H9 (cell line): ENCODE measurements at regions not wholly inside any gene's neighbourhood (a gene's known extent, or its start where the extent isn't known, plus 50 kb on each side); places are given as distances from the start of the nearest gene placed in this dataset.

Source experiments
- DNase-seq: peaks from one replicate; pipeline ENCODE4 v3.0.0-alpha.2; 2017
- H2AFZ ChIP-seq: one replicate; pipeline ENCODE4 v1.6.1; 2013; ENCODE audit warnings: mild to moderate bottlenecking, low read length, control low read depth, moderate library complexity
- H2AK5ac ChIP-seq: 2 replicates; pipeline ENCODE4 v1.6.1; 2013; ENCODE audit warnings: low read length, control low read depth, mixed read lengths; ENCODE audit not compliant: insufficient read length
- H2BK120ac ChIP-seq: one replicate; pipeline ENCODE4 v1.6.1; 2013; ENCODE audit warnings: low read depth, mild to moderate bottlenecking, low read length, control low read depth, inconsistent platforms; ENCODE audit not compliant: poor library complexity, severe bottlenecking
- H2BK12ac ChIP-seq: 2 replicates; pipeline ENCODE4 v1.6.1; 2013; ENCODE audit warnings: low read length, control low read depth, mixed read lengths, low read depth; ENCODE audit not compliant: insufficient read length
- H2BK15ac ChIP-seq: 2 replicates; pipeline ENCODE4 v1.6.1; 2013; ENCODE audit warnings: low read depth, low read length, control low read depth
- H2BK20ac ChIP-seq: one replicate; pipeline ENCODE4 v1.6.1; 2013; ENCODE audit warnings: low read depth, mild to moderate bottlenecking, low read length, control low read depth, inconsistent platforms; ENCODE audit not compliant: poor library complexity, severe bottlenecking
- H2BK5ac ChIP-seq: 2 replicates; pipeline ENCODE4 v1.6.1; 2013; ENCODE audit warnings: low read length, control low read depth, mixed read lengths; ENCODE audit not compliant: insufficient read length
- H3K14ac ChIP-seq: 2 replicates; pipeline ENCODE4 v1.6.1; 2013; ENCODE audit warnings: low read length, control low read depth; ENCODE audit not compliant: insufficient read depth
- H3K18ac ChIP-seq: 2 replicates; pipeline ENCODE4 v1.6.1; 2013; ENCODE audit warnings: low read depth, mild to moderate bottlenecking, mixed read lengths, low read length, control low read depth; ENCODE audit not compliant: insufficient read length
- H3K23ac ChIP-seq: 2 replicates; pipeline ENCODE4 v1.6.1; 2013; ENCODE audit warnings: low read length, control low read depth, mixed read lengths, low read depth; ENCODE audit not compliant: insufficient read length
- H3K23me2 ChIP-seq: 2 replicates; pipeline ENCODE4 v1.6.1; 2013; ENCODE audit warnings: low read depth, mild to moderate bottlenecking, mixed read lengths, low read length, control low read depth; ENCODE audit not compliant: insufficient read length, poor library complexity, severe bottlenecking
- H3K27ac ChIP-seq: 2 replicates; pipeline ENCODE4 v1.5.1; 2013; ENCODE audit warnings: low read length, control low read depth, mixed read lengths, low read depth; ENCODE audit not compliant: insufficient read length
- H3K27me3 ChIP-seq: 2 replicates; pipeline ENCODE4 v1.6.1; 2013; ENCODE audit warnings: low read length, control low read depth, inconsistent platforms; ENCODE audit not compliant: insufficient read depth
- H3K4ac ChIP-seq: 2 replicates; pipeline ENCODE4 v1.6.1; 2013; ENCODE audit warnings: low read depth, mild to moderate bottlenecking, control low read depth, inconsistent platforms, low read length, moderate library complexity
- H3K4me1 ChIP-seq: 2 replicates; pipeline ENCODE4 v1.6.1; 2013; ENCODE audit warnings: low read length, control low read depth, inconsistent platforms; ENCODE audit not compliant: insufficient read depth
- H3K4me2 ChIP-seq: 2 replicates; pipeline ENCODE4 v1.6.1; 2013; ENCODE audit warnings: low read length, control low read depth, mixed read lengths; ENCODE audit not compliant: insufficient read length, insufficient read depth
- H3K56ac ChIP-seq: 2 replicates; pipeline ENCODE4 v1.6.1; 2013; ENCODE audit warnings: low read depth, mild to moderate bottlenecking, mixed read lengths, low read length, control low read depth; ENCODE audit not compliant: insufficient read length
- H3K79me1 ChIP-seq: 2 replicates; pipeline ENCODE4 v1.6.1; 2013; ENCODE audit warnings: low read depth, mild to moderate bottlenecking, moderate library complexity, low read length, control low read depth, inconsistent platforms; ENCODE audit not compliant: insufficient read depth, poor library complexity, severe bottlenecking
- H3K79me2 ChIP-seq: 2 replicates; pipeline ENCODE4 v1.6.1; 2013; ENCODE audit warnings: low read length, control low read depth, inconsistent platforms; ENCODE audit not compliant: insufficient read depth
- H3K9ac ChIP-seq: 2 replicates; pipeline ENCODE4 v1.6.1; 2013; ENCODE audit warnings: low read length, control low read depth, mixed read lengths; ENCODE audit not compliant: insufficient read length; ENCODE audit errors: extremely low read depth
- H3K9me3 ChIP-seq: one replicate; pipeline ENCODE4 v1.6.1; 2013; ENCODE audit warnings: low read depth, low read length, inconsistent platforms; ENCODE audit not compliant: control insufficient read depth
- H3T11ph ChIP-seq: one replicate; pipeline ENCODE4 v1.6.1; 2013; ENCODE audit warnings: mild to moderate bottlenecking, low read length, control low read depth, inconsistent platforms
- H4K20me1 ChIP-seq: one replicate; pipeline ENCODE4 v1.6.1; 2013; ENCODE audit not compliant: control insufficient read depth, insufficient read length, insufficient read depth
- H4K5ac ChIP-seq: 2 replicates; pipeline ENCODE4 v1.6.1; 2013; ENCODE audit warnings: low read depth, mild to moderate bottlenecking, mixed read lengths, low read length, control low read depth; ENCODE audit not compliant: insufficient read length
- H4K8ac ChIP-seq: replicated peaks from 2 replicates; pipeline ENCODE4 v1.6.1; 2013; ENCODE audit warnings: low read length, control low read depth, mixed read lengths, low read depth; ENCODE audit not compliant: insufficient read length
- H4K91ac ChIP-seq: 2 replicates; pipeline ENCODE4 v1.6.1; 2013; ENCODE audit warnings: low read depth, mild to moderate bottlenecking, moderate library complexity, mixed read lengths, low read length, control low read depth; ENCODE audit not compliant: insufficient read length
- H3K27ac Mint-ChIP-seq, 3 experiments: 2 replicates in 2 of 3; 3 replicates in 1 of 3; pipeline ENCODE4 v1.8.0; 2020 to 2021; ENCODE audit warnings: mixed read lengths in 3 of 3, mild to moderate bottlenecking in 1 of 3, moderate library complexity in 1 of 3
- H3K27me3 Mint-ChIP-seq: 2 replicates; pipeline ENCODE4 v1.8.0; 2021; ENCODE audit warnings: low read depth, mild to moderate bottlenecking, moderate library complexity, mixed read lengths
- H3K36me3 Mint-ChIP-seq, 3 experiments: 2 replicates in 2 of 3; 3 replicates in 1 of 3; pipeline ENCODE4 v1.8.0; 2020 to 2021; ENCODE audit warnings: low read depth in 3 of 3, mixed read lengths in 3 of 3; ENCODE audit not compliant: insufficient read depth in 1 of 3
- H3K4me1 Mint-ChIP-seq, 2 experiments: 2 replicates each; pipeline ENCODE4 v1.8.0; 2020; ENCODE audit warnings: mixed read lengths in 2 of 2
- H3K4me3 Mint-ChIP-seq, 2 experiments: 2 replicates in 1 of 2; 3 replicates in 1 of 2; pipeline ENCODE4 v1.8.0; 2020 to 2021; ENCODE audit warnings: mild to moderate bottlenecking in 2 of 2, mixed read lengths in 2 of 2, moderate library complexity in 1 of 2
- H3K9me3 Mint-ChIP-seq, 2 experiments: 2 replicates in 1 of 2; 3 replicates in 1 of 2; pipeline ENCODE4 v1.8.0; 2020; ENCODE audit warnings: mild to moderate bottlenecking in 2 of 2, mixed read lengths in 2 of 2, moderate library complexity in 1 of 2
- WGBS: extraction: QIAGEN DNeasy Blood & Tissue Kit; methylation state at CpG from one replicate; pipeline ENCODE4 v1.1.7; 2013; ENCODE audit warnings: missing lambda C conversion rate, low lambda C conversion rate, mixed read lengths; ENCODE audit not compliant: insufficient read length; ENCODE audit errors: extremely low coverage; 5-methylcytosine and 5-hydroxymethylcytosine counted together
- TF ChIP-seq, protein P1 (sequence below): fragments of 200-600 bp; sonication (generic); conservative IDR thresholded peaks from 3 replicates; pipeline ENCODE4 v1.8.0; 2021; ENCODE audit warnings: antibody characterized with exemption, mild to moderate bottlenecking

DNA sequence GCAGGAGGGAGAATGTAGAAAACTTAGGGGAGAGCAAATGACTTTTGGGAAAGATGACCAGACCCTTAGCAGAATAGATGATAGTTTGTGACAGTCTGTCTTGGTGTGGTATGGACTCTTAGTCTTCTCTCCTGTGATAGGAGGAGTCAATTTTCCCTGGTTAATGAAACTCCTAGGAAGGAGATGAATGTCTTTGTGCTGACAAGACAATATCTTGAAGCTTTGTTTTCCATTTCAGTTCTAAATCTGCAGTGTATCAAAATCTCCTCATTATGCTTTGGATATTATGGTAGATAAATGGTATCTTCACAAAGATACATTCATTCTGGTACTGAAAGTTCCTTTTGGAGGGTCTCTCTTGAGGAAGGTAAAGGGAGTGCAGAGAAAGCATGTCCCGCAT is 77.8 kb upstream of the ZNF717 start:
- Histone ChIP-seq H3K79me1 (no peaks in the 10 kb centered on the region), H2BK120ac (no peak overlapping the region), H2AK5ac (no peak overlapping the region), H3K23ac (no peak overlapping the region), H4K8ac (no peak overlapping the region), H4K20me1 (no peaks in the 10 kb centered on the region), H3K18ac (no peak overlapping the region), H2BK20ac (no peak overlapping the region), H4K5ac (no peak overlapping the region), H3K23me2 (no peaks in the 10 kb centered on the region), H3K14ac (no peak overlapping the region), H3K4me1 (no peaks in the 10 kb centered on the region), H3T11ph (no peak overlapping the region), H2AFZ (no peak overlapping the region), H3K27ac (no peak overlapping the region), H3K4me2 (no peak overlapping the region), H2BK15ac (no peak overlapping the region), H3K79me2 (no peaks in the 10 kb centered on the region), H2BK12ac (no peak overlapping the region), H3K27me3 (no peaks in the 10 kb centered on the region), H3K9ac (no peak overlapping the region), H3K4ac (no peak overlapping the region), H3K56ac (no peak overlapping the region), H4K91ac (no peak overlapping the region), H2BK5ac (no peak overlapping the region), H3K9me3 (no peaks in the 10 kb centered on the region)
- DNase-seq = no peak
- Mint-ChIP-seq H3K27me3 (no peaks in the 10 kb centered on the region), H3K27ac (no peak overlapping the region), H3K36me3 (peaks cover 0 to 4% (median 0%) of the 10 kb centered on the region in 3 experiments; a peak in 1 of 7 replicates), H3K4me1 (peaks cover 2 to 3% of the 10 kb centered on the region in 2 experiments; a peak in 1 of 4 replicates), H3K9me3 (peaks cover 0 to 8% of the 10 kb centered on the region in 2 experiments; a peak in 2 of 5 replicates), H3K4me3 (no peak overlapping the region)
- WGBS = no CpG with 5 or more reads among the region's 1 CpG
- TF ChIP-seq, protein P1, sequence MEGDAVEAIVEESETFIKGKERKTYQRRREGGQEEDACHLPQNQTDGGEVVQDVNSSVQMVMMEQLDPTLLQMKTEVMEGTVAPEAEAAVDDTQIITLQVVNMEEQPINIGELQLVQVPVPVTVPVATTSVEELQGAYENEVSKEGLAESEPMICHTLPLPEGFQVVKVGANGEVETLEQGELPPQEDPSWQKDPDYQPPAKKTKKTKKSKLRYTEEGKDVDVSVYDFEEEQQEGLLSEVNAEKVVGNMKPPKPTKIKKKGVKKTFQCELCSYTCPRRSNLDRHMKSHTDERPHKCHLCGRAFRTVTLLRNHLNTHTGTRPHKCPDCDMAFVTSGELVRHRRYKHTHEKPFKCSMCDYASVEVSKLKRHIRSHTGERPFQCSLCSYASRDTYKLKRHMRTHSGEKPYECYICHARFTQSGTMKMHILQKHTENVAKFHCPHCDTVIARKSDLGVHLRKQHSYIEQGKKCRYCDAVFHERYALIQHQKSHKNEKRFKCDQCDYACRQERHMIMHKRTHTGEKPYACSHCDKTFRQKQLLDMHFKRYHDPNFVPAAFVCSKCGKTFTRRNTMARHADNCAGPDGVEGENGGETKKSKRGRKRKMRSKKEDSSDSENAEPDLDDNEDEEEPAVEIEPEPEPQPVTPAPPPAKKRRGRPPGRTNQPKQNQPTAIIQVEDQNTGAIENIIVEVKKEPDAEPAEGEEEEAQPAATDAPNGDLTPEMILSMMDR = no peak
